ENCODE measurements at regions not wholly inside any gene's neighbourhood (a gene's known extent, or its start where the extent isn't known, plus 50 kb on each side); places are given as distances from the start of the nearest gene placed in this dataset.
"Not testable (repeated sequence)": the region's sequence is repeated elsewhere in the genome, so short reads cannot be mapped to it uniquely, and the experiment has no call there.

DNA sequence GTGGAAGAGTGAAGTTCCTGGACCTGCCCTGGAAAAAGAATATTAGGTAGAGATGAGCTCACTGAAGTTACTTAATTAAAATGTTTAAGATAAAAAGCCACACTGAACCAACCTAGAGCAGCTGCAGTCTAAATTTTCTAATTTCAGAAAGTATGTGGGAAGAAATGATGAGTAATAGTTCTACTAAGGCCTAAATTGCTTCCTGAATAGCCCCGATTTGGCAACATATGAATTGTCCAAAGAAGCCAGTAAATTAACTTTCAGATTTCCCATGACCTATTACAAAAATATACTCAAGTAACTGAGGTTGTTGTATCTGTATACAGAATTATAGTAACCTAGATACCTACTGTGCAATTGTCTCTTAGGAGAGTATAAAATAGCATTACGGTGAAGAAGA, 312.6 kb downstream of the IPMK start:
- no peak for DNase-seq

DNA sequence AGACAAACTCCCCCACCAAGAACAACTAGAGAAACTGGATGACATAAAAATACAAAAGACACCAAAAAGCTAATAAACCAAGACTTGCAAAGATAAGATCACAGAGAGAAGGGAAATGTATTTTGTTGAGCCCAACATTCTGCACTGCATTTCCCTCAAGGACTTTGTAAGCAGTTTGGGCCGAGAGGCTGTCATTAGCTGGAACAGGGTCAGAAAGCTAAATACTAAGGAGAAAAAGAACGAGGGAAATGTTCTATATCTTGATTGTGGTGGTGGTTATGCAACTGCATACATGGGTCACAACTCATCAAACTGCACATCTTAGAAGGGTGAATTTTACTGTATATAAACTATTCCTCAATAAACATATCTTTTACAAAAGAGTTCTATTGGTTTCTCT, 315.0 kb downstream of the IPMK start:
- DNase-seq = no peak

DNA sequence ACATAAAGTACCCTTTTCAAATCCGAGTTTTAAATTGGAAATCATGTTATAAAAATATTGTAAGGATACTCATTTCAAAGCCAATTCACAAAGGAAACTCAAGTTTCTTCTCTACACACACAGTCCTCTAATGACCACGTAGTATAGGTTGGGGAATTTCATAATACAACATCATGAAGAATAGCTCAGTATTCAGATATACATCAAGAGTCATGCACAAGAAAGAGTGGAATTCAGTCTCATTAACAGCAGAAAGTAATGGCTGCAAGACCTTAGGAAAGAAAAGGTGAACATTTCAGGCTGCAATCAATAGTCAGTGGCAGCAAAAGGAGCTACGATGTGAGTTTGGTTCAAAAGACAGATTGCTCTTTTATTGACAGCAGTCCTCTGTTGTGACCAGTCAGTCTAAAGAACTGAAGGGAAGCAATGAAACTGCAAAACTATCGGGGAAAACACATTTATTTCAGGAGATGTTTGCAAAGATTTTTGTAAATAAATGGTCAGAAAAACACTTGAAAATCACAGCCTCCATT, 317.2 kb downstream of the IPMK start:
- no peak for DNase-seq

DNA sequence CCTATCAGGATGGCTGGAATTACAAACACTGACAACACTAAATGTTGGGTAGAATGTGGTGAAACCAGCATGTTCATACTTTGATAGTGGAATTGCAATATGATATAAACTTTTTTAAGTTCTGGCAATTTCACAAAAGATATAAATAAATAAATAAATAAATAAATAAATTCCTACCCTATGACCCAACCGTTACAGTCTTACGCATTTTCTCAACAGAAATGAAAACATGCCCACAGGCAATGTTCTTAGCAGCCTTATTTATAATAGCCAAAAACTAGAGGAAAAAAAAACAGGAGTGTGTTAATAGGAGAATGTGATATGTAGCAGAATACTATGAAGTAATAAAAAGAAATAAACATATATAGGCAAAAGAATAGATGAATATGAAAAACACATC, 318.9 kb downstream of the IPMK start:
- no peak for DNase-seq

DNA sequence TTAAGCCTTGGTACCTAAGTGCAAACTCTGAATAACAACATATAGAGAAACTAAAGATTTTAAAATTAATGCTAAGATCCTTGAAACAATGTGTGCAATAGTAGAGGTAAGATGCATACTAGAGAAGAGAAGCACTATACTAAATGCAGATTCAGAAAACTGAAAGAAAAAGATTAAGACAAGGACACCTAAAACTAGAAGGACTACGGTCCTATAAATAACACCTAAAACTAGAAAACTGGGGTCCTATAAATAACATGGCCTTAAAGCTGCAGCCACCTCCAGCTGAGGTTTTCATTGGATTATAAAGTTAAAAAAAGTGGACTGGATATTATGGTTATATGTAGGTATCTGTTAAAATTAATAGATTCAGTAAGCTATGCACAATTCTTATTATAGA, 320.9 kb downstream of the IPMK start:
- no peak for DNase-seq

- no peak for DNase-seq
Observed at GRCh38 chr10:57943701-57944100, 324.0 kb downstream of the IPMK start.

- no peak for DNase-seq
Observed at GRCh38 chr10:57925045-57925444, 342.6 kb downstream of the IPMK start.

- no peak for DNase-seq
Observed at GRCh38 chr10:57921140-57921539, 346.6 kb downstream of the IPMK start.

DNA sequence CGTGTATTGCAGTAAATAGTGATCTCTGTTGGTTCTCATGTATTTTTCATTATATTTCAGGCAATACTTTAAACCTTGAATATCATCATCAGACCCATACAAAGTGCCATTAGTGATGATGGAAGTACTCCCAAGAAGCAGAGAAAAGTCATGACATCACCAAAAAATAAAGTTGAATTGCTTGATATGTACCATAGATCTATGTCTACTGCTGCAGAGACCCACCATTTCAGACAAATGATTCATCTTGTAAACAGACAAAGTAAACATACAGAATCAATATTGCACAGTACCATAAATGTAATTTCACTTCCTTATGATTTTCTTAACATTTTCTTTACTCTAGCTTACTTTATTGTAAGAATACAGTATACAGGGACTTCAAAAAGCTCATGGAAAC, 347.8 kb downstream of the IPMK start:
- no peak for DNase-seq

DNA sequence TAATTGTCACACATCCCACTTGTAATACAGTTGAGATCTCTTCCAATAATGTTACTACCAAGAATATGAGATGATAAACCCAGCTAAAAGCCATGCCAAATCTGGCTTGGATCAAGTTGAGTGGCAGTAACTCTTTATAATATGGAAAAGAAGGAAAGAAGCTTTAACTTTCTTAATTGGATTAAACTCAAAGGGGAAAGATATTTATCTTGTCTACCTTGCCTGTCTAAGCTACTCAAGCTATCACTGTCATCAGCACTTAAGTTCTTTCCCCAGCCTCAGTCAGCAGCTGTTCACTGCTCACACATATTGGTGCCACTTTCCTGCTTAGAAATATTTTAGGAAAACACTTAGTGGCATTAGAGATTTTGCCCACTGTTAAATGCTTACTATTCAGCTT, 350.7 kb downstream of the IPMK start:
- DNase-seq = no peak

GRCh38 chr10:57905861-57906260, 361.8 kb downstream of the IPMK start:
- no peak for DNase-seq

- DNase-seq = no peak
Observed at GRCh38 chr10:57905010-57905409, 362.7 kb downstream of the IPMK start.

DNA sequence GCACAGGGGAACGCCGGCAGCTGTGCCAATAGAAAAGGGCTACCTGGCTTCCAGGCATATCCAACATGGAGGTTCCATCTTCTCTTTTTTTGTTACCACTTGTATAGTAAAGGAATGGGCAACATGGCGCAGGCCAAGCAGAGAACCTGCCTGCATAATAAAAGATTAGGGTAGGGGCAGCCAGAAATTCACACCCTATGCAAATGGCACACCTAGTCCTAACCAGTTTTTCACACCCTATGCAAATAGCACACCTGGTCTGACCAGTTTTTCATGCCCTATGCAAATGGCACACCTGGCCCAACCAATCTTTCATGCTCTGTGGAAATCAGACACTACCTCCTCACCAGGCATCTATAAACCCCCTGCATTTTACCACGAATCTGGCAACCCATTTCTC, 369.5 kb downstream of the IPMK start:
- DNase-seq = no peak

GRCh38 chr10:57897611-57898010, 370.1 kb downstream of the IPMK start:
- DNase-seq = no peak

- DNase-seq = no peak
Observed at GRCh38 chr10:57894361-57894760, 373.3 kb downstream of the IPMK start.

DNA sequence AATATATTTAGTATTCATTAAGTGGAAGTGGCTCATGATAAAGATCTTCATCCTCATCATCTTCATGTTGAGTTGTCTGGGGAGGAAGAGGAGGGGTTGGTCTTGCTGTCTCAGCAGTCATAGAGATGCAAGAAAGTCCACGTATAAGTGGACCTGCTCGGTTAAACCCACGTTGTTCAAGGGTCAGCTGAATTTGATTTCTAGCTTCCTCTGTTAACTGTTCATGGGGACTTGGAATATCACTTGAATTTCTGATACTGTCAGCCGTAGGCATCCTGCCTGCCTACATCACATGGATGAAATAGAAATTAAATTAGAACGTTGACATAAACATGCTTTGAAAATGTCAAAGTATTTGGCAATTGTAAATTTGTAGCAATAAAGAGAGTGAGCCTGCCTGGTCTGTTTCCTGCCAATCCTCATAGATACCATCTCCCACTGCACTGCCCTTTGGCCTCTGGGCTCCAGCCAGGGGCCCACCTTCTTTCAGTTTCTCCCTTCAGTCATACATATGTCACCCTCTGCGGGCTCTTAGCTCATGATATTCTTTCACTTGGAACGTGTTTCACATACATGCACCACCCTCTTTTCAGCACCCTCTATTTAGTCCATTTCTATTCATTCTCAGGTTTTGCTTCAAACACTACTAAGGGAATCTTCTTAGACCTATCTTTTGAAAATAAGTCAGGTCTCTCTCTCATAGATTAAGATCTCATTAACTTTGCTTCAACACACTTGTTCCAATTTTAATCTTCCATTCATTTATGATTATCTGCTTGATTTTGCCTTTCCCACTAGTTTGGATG, 376.3 kb downstream of the IPMK start:
- DNase-seq = no peak

DNA sequence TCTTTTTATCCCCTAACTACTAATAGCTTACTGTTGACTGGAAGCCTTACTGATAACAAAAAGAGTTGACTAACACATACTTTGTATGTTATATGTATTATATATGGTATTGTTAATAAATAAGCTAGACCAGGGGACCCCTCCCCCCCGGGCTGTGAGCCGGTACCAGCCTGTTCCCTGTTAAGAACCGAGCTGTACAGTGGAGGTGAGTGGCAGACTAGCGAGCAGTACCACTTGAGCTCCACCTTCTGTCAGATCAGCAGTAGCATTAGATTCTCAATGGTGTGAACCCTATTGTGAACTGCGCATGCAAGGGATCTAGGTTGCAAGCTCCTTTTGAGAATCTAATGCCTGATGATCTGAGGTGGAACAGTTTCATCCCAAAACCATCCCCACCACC, 377.0 kb downstream of the IPMK start:
- no peak for DNase-seq

DNA sequence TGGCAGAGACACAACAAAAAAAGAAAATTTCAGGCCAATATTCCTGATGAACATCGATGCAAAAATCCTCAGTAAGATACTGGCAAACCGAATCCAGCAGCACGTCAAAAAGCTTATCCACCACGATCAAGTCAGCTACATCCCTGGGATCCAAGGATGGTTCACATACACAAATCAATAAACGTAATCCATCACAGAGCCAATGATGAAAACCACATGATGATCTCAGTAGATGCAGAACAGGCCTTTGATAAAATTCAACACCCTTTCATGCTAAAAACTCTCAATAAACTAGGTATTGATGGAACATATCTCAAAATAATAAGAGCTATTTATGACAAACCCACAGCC, 382.1 kb downstream of the IPMK start:
- not testable (repeated sequence) for DNase-seq

GRCh38 chr10:57884965-57885617, 382.6 kb downstream of the IPMK start:
- no peak for DNase-seq

GRCh38 chr10:57884407-57884806, 383.3 kb downstream of the IPMK start:
- DNase-seq = no peak

GRCh38 chr10:57880446-57881227, 387.1 kb downstream of the IPMK start:
- no peak for DNase-seq

DNA sequence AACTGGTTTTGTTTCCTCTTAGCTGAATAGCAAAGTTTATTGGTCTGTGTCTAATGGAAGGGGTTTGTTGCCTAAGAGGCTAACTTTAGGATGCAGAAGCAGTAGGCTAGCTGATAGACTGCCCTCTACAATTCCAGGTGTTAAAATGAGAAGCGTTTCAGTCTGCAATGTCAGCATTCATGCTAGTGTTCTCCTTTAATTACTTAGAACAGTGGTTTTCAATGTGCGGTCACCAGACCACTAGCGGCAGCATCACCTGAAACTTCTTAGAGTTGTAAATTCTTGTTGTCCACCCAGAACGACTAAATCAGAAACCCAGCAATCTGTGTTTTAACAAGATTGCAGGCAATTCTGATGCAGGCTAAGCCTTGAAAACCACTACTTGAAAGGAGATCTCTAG, 392.9 kb downstream of the IPMK start:
- no peak for DNase-seq

GRCh38 chr10:57867241-57867640, 400.5 kb downstream of the IPMK start:
- no peak for DNase-seq
